Activated CD8-positive, alpha-beta memory T cell treated with anti-CD3 and anti-CD28 coated beads, Interleukin-2, amount 50 U/mL, for 24 hours (primary cell): ENCODE measurements at regions not wholly inside any gene's neighbourhood (a gene's known extent, or its start where the extent isn't known, plus 50 kb on each side); places are given as distances from the start of the nearest gene placed in this dataset.
"Not testable (repeated sequence)": the region's sequence is repeated elsewhere in the genome, so short reads cannot be mapped to it uniquely, and the experiment has no call there.

Experiments used
- DNase-seq: peaks from one replicate; pipeline ENCODE4 v3.0.0-alpha.2; 2020; ENCODE audit errors: extremely low read depth

- DNase-seq: not testable (repeated sequence)
Measured at GRCh38 chr2:111471791-111472530, 351.2 kb downstream of the BCL2L11 start.

GRCh38 chr2:111472844-111473403, 352.2 kb downstream of the BCL2L11 start:
- DNase-seq: not testable (repeated sequence)

- DNase-seq: not testable (repeated sequence)
Measured at GRCh38 chr2:111473522-111473921, 352.8 kb downstream of the BCL2L11 start.

- not testable (repeated sequence) for DNase-seq
Measured at GRCh38 chr2:111474198-111474705, 353.5 kb downstream of the BCL2L11 start.

GRCh38 chr2:111478335-111478734, 357.6 kb downstream of the BCL2L11 start:
- not testable (repeated sequence) for DNase-seq

GRCh38 chr2:111478871-111479318, 358.2 kb downstream of the BCL2L11 start:
- not testable (repeated sequence) for DNase-seq

GRCh38 chr2:111480016-111480625, 359.4 kb downstream of the BCL2L11 start:
- not testable (repeated sequence) for DNase-seq

- not testable (repeated sequence) for DNase-seq
Measured at GRCh38 chr2:111480633-111481032, 359.9 kb downstream of the BCL2L11 start.

GRCh38 chr2:111481219-111481618, 360.5 kb downstream of the BCL2L11 start:
- not testable (repeated sequence) for DNase-seq

GRCh38 chr2:111482987-111483679, 362.4 kb downstream of the BCL2L11 start:
- DNase-seq: not testable (repeated sequence)

GRCh38 chr2:111484097-111484496, 363.4 kb downstream of the BCL2L11 start:
- not testable (repeated sequence) for DNase-seq

GRCh38 chr2:111485895-111486294, 365.2 kb downstream of the BCL2L11 start:
- not testable (repeated sequence) for DNase-seq

- DNase-seq: not testable (repeated sequence)
Measured at GRCh38 chr2:111488451-111488850, 367.7 kb downstream of the BCL2L11 start.

GRCh38 chr2:111489460-111489859, 368.7 kb downstream of the BCL2L11 start:
- not testable (repeated sequence) for DNase-seq

- DNase-seq: not testable (repeated sequence)
Measured at GRCh38 chr2:111491181-111491580, 370.5 kb downstream of the BCL2L11 start.

GRCh38 chr2:111491614-111492013, 370.9 kb downstream of the BCL2L11 start:
- DNase-seq: not testable (repeated sequence)

GRCh38 chr2:111492995-111493719, 372.4 kb downstream of the BCL2L11 start:
- not testable (repeated sequence) for DNase-seq

- DNase-seq: not testable (repeated sequence)
Measured at GRCh38 chr2:111493720-111494078, 373.0 kb downstream of the BCL2L11 start.

GRCh38 chr2:111494288-111494980, 373.7 kb downstream of the BCL2L11 start:
- DNase-seq: not testable (repeated sequence)

- DNase-seq: not testable (repeated sequence)
Measured at GRCh38 chr2:111494981-111495315, 374.2 kb downstream of the BCL2L11 start.

GRCh38 chr2:111495636-111496035, 374.9 kb downstream of the BCL2L11 start:
- DNase-seq: not testable (repeated sequence)
